ENCODE measurements at regions not wholly inside any gene's neighbourhood (a gene's known extent, or its start where the extent isn't known, plus 50 kb on each side); places are given as distances from the start of the nearest gene placed in this dataset.

DNA sequence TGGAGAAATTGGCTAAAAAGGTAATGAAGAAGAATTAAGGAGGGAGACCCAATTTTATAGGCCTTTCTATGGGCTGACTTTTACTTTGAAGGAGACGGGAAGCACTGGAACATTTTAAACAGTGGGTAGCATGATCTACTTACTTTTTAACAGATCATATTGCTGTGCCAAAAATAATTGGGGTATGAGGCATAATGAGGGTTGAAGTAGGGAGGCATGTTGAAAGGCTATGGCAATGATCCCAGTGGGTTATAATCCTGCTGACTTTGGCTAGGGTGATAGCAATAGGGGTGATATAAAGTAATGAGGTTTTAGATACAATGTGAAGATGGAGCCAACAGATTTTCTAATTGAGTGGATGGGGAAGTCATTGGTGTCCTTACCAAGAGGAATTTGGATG, 73.2 kb downstream of the GPR37 start:
- no peak for DNase-seq (ENCODE audit: low spot score)

DNA sequence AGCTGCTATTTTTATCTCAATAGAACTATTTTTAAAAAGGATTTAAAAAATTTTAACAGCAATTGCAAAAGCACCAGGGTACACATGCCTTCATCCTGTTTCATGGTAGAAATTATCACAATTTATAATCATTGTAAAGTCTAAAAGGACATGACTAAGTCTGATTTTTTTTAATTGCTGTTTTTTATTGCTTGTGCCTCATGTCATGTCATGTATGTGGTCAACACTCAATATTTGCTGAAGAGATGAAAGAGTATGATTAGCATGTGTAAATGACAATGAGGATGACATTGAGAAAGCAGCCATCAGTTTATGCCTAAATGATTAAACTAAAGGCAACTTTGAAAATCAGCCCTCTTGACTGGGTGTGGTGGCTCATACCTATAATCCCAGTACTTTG, 74.8 kb downstream of the GPR37 start:
- DNase-seq (ENCODE audit: low spot score): no peak

DNA sequence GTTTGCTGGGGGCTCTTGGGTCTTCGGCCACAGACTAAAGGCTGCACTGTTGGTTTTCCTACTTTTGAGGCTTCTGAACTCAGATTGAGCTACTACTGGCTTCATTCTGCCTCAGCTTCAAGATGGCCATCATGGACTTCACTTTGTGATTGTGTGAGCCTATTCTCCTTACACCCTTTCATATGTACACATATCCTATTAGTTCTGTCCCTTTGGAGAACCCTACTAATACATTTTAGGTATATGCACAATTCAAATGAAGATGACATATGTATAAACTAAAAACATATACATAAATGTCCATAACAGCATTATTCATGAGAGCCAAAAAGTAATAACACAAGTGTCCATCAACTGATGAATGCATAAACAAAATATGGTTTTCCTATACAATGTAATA, 75.7 kb downstream of the GPR37 start:
- no peak for DNase-seq (ENCODE audit: low spot score)

DNA sequence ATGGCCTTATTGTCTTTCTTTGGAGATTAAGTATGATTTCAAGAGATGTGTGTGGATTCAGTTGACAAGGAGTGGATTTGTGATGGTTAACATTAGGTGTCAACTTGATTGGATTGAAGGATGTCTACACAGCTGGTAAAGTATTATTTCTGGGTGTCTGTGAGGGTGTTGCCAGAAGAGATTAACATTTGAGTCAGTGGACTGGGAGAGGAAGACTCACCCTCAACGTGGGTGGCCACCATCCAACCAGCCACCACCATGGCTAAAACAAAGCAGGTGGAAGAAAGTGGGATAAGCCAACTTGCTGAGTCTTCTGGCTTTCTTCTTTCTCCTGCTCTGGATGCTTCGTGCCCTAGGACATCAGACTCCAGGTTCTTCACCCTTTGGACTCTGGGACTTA, 76.1 kb downstream of the GPR37 start:
- DNase-seq (ENCODE audit: low spot score): no peak

DNA sequence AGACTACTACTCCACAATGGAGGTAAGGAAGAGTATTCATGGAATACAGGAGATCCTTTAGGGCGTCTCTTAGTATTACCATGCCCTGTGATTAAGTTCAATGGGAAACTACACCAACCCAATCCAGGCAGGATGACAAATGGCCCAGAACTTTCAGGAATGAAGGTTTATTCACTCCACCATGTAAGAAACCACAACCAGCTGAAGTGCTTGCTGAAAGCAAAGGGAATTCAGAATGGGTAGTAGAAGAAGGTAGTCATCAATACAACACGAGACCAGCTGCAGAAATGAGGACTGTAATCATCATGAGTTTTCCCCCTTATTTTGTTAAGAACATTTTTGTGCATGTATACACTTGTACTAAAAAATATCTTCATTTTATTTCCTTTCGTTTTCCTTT, 76.6 kb downstream of the GPR37 start:
- DNase-seq (ENCODE audit: low spot score): peak; percentile 30

DNA sequence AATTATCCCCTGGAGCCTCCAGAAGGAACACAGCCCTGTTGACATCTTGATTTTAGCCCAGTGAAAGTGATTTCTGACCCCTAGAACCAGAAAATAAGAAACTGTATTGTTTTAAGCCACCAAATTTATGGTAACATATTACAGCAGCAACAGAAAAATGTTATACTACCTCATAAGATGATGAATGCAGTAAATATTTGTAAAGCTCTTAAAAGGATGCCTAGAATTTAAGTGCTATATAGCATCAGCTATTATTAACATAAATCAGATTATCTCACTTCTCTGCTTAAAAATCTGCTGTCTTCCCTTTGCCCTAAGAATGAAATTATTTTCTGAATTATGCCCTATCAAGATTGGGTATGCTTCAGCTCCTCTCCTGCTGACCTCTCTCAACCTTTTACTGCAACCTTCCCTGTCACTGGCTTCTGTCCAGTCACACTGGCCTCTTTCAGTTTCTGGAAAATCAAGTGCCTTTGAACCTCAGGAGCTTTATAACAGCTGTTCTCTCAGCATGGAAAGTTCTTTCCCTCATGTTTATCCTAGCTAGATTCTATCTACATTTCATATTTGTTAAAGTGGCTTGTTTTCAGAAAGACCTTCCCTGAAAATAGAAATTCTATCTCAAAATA, 78.9 kb downstream of the GPR37 start:
- DNase-seq (ENCODE audit: low spot score): no peak

DNA sequence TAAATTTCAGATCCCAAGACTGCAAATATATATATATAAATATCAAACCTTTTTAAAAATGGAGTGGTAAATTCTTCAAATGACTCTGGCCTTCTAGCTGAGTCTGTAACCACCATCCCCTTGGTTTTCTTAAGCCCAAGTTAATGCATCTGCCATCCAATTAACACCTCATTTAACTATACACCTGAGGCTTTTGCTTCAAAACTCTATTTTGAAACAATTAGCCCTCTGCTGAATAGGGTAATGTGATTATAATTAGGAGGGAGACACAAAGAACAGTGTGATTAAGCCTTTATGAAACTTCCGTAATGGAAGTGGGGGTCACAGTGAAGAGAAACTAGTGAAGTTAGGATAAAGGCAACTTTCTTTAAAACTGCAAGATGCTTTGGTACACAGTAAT, 83.6 kb downstream of the GPR37 start:
- no peak for DNase-seq (ENCODE audit: low spot score)

DNA sequence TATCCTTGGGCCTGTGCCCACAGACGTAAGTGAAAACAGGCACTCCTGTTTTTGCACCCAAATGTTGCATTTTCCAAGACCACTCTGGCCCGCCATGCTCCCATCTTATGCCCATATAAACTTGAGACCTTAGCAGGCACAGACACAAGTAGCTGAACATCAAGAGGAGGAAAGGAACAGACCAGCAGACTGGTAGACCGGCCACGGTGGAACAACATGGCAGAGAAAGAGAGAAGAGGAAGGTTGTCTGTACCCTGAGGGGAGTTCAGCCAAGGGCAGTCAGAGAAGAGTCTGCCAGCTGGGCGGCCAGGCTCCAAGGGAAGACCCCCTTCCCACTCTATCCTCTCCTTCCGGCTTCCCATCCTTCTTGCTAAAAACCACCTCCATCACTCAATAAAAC, 85.3 kb downstream of the GPR37 start:
- no peak for DNase-seq (ENCODE audit: low spot score)

DNA sequence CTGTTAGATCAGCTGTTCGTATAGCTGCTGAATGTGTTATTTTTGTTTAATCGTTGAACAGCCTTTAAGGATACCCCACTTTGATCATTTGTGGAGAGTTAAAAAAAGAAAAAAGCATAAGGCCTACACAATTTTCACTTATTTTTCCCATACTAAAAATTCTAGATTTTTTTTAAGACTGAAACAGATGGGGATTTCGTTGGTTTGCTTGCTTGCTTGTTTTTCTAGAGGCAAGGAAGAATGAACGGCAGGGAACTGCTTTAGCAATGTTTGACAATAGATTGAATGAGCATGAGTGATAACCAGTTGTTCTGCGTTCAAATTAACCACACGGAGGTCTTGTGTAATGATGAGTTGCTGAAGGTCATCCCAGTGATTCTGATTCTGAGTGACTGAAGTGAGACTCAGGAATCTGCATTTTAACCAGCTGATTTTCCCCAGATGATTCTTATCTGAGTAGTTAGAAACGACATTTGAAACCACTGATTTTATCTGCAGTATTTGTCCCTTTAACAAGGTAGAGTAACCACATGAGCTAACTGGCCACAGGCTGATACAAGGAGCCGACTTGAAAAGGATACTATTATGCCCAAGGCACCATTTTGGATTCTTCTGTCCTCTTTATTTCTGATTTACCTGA, 85.9 kb downstream of the GPR37 start:
- no peak for DNase-seq (ENCODE audit: low spot score)

DNA sequence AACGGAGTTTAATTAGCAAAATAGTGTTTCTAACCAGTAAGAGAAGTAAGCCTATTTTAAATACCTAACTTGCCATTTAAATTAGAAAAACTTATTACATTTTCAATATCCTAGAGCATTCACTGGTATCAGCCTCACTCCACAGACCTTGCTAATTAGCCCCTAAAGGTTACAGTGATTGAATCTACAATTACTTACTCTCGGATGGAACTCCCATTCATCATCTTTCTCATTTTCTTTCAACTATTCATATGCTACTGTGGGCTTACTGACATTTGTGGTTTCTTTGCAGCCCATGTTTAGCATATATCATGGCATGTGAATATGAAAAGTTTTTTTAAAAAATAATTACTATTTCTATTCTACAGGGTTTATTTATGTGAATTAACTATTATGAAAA, 86.4 kb downstream of the GPR37 start:
- DNase-seq (ENCODE audit: low spot score): no peak

DNA sequence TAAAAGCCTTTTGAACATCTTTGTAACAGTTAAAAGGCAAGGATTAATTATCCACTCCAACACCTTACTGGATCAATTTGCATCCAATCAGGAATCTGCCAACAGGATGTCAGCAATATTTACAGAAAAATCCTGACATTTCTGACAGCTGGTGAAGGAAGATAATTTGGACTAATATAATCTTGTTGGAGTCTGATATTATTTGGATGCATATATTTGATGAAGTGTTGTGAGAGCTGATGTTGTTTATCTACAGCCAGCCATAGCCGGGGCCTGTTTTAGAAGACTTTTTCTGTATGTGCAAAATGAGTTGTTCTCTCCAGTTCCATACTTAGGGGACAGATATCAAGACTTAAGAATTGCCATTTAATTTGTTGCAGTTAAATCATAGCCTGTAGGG, 91.1 kb downstream of the GPR37 start:
- DNase-seq (ENCODE audit: low spot score): no peak

DNA sequence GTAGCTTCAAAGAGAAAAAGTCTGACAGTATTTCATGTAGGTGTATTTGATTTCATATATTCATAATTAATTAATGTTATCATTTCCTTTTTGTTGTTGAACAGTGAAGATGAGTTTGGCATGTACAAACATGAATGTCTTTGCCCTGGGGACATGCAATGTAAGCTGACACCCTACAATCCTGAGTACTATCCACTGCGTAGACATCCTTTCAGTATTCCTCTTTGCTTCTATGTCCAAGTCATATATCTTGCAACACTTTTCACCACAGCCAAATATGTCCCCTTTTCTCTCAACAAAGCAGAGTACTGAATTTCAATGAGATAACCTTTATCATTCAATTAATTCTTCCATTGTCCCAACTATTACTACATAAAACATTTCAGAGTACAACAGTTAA, 93.6 kb downstream of the GPR37 start:
- DNase-seq (ENCODE audit: low spot score): no peak

DNA sequence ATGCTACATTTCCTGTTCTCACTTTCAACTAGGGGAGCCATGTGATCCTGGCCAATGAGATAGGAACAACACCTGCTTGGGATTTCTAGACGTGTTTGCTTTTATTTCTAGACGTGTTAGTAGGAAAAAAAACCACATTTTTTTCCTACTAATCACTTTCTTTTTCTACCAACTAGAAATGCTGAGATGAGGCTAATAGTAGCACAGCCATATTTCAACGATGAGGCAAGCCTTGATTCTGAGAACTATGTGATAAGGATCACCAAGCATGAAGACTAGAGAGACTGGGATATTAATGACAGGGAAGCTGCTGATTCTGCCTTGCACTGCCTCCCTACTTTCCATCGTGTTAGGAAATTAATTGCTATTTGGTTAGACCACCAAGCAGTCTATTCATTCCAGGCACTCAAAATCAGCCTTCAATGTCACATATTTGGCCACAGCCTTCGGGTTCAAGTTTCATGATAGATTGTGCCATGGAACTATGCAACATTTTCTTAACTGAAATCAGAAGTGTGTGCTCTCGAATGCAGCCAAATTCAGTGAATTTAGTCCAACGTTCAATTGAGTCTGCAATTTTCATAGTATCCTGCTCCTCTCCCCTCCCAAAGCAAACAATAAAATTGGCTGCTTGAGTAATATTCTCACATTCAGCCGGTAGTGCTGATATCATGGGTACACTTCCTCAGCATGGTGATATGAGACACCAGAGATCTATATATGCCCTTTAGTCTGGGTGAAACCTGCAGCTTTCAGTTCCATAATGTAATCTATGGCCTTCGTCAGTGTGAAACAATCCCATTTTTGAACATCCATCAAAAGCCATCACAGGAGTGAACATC, 98.1 kb downstream of the GPR37 start:
- DNase-seq (ENCODE audit: low spot score): no peak

DNA sequence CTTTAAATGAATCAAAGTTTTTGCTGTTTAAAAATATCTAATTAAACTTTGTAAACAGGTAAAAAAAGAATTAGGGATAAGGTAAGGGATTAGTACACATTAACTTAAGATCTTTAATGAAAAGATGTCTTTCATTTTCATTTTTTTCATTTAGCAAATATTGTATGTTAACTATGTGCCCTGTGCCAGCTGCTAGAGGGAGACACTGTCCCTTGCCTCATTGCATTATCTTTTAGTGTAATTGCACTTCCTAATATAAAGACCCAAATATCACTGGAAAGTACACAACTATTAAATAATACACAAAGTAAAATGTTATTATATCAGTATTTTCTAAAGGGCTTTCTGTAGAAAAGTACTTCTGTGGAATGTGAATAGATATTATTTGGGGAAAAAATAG, 102.7 kb downstream of the GPR37 start:
- no peak for DNase-seq (ENCODE audit: low spot score)

DNA sequence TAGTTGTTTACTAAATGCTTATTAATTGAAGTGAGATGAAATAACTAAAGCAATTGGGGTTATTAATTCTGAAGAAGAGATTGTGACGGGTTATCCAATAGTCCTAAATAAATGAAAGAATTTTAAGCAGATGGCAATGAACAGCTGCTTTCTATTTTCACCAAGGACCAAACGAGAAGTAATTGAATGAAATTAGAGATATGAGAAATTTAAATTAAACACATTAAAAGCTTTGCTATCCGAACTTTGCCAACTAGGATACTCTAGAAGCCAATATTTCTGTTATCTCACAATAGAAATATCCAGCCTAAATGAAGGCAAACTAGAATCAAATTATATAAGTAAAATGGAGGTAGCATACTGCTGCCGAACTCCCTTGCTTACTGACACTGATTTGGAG, 103.2 kb downstream of the GPR37 start:
- no peak for DNase-seq (ENCODE audit: low spot score)

DNA sequence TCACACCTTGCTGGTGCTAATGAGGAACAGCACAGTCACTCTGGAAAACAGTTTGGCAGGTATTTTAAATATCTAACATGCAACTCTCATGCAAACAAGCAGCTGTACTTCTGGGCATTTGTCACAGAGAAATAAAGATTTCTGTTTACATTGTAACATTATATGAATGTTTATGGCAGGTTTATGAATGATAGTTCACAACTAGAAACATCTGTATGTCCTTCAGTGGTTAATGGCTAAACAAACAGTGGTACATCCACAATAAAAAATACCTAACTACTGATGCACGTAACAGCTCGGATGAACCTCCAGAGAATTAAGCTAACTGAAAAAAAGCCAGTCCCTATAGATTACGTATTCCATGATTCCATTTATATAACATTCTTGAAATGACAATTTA, 109.6 kb downstream of the GPR37 start:
- no peak for DNase-seq (ENCODE audit: low spot score)

DNA sequence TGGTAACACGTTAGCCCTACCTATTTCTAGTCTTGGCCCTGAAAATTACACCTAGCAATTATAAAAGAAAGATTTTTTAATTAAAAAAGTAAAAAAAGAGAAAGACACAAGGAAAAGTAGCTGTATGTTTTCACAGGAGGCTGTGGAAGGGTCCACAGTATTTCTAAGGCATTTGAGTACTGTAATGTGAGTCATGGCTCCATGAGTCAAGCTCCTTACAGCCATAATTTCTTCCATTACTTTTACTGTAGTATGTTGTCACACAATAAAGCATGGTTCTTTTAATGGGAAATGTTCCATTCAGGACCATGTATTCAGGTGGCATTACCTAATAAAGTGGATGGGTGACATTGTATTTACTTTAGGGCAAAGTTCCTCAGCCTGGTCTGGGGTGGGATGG, 113.4 kb downstream of the GPR37 start:
- no peak for DNase-seq (ENCODE audit: low spot score)

DNA sequence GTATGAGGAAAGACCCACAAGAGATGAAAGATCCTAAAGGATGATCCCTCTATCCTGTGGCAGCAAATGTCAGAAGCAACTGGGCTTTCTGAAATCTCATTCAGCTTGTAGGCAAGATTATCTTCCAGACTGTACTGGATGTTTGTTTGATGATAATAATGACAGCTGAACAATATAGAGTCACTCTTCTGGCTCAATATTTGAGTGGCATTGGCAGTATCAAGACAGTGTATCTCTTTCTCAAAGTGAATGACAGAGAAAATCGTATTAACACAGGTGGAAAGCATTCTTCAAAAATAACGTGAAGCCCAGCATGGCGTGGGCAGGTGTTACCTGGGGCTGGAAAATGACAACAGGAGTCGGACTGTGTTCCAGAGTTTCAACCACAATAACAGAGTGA, 114.5 kb downstream of the GPR37 start:
- no peak for DNase-seq (ENCODE audit: low spot score)

DNA sequence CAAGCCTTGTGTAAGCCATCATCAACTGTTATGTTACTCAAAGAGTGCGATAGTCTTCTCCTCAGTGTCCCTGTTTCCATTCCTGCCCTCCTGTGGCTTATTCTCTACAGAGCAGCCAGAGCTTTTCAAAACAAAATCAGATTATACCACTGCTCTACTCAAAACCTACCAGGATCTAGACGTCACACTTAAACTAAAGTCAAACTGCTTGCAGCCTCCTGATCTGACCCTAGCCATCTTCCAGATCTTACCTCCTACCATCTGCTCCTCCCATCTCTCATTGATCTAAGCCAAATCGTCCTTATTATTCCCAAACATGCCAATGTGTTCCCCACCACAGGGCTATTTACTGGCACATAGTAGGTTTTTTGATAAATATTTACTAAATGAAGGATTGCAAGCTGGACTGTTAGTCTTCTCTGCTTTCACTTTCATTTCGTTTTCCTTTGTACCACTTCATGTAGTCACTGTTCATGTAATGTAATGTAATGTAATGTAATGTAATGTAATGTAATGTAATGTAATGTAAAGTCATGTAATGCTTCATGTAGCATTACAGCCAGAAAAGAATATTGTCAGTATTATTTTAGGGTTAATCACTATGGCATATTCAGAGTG, 116.1 kb downstream of the GPR37 start:
- peak; percentile 10 for DNase-seq (ENCODE audit: low spot score)

DNA sequence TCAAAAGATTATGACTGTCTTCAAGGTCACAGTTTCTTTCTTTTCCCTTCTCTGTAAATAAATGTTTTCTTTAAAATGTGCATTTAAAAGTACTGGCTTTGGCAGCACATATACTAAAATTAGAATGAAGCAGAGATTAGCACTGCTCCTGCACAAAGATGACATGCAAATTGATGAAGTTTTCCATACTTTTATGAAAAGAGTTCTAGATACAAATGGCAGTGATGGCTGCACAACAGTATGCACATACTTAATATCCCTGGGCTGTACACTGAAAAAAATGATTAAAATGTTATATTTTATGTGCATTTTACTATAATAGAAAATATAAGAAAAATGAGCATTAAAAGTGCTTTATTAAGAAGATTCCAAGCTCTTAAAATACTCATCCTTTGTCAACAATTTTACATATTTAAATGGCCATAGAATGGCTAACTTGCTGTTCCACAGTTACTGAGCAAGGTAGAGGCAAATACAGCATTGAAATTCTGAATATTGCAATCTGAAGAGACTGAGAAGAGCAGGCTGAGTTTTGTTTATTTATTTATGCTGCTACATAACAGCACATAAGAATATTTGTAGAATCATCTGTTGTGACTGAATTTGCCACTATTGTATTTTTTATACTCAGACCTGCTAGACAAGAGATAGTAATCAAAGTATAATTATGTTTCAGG, 117.8 kb downstream of the GPR37 start:
- no peak for DNase-seq (ENCODE audit: low spot score)

DNA sequence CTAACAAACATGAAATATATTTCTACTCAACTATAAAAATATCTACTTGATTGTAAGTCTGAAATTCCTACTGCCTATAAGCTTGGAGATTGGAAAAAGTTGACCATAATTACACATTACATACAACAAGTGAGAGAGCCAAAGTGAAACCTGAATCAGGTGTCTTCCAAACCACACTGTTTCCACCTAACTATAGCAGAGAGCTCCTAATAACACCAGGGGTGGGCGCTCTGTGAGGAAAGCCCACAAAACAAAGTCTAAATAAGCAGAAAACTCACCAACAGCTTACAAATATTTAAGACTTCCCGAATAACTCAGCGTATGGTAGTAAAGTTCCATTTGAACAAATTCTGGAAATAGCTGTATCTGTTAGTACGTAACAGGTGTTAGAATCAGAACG, 119.9 kb downstream of the GPR37 start:
- DNase-seq (ENCODE audit: low spot score): no peak

DNA sequence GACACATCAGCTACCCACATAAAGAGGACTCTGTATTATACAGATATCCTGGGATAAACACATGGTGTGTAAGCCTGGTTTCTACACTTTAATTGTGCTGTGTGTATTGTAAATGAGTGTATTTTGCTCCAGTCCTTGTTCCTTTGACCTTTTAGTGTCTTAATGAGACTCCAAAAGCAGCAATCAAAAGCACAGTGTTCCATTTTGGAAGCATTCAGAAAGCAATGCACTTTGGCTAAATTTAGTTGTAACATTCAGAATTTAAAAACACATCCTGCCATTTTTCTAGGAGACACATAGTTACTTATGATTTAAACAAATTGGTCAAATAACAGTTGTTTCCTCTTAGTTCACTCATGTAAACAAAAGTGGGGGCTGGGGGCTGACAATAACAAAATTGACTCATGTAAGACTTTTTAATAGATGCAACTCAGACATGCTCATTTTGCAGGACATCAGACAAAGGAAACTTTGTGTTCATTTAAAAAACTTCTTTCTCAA, 122.2 kb downstream of the GPR37 start:
- no peak for DNase-seq (ENCODE audit: low spot score)

All from H4 (cell line).